Gastrocnemius medialis (tissue), 4 donors: ENCODE measurements at regions not wholly inside any gene's neighbourhood (a gene's known extent, or its start where the extent isn't known, plus 50 kb on each side); places are given as distances from the start of the nearest gene placed in this dataset.

Source experiments
- ATAC-seq, 2 donors: fragments of 150-250 bp; one replicate each; pipeline ENCODE4 v1.9.1; 2016
- DNase-seq, 2 donors: peaks; one replicate each; pipeline ENCODE4 v3.0.0-alpha.2; 2019
- H3K27ac ChIP-seq, 4 donors: fragments of 200-600 bp; sonication (generic); 1 replicate in 1 of 4; 2 replicates in 3 of 4; pipeline ENCODE4 v1.5.1; 2016 to 2018; ENCODE audit warnings: mild to moderate bottlenecking in 2 of 4, moderate library complexity in 1 of 4
- H3K27me3 ChIP-seq, 3 donors: fragments of 200-600 bp; sonication (generic) in 2 of 3; 1 replicate in 1 of 3; 2 replicates in 2 of 3; pipeline versions ENCODE4 v1.5.1 to v1.6.0; 2016 to 2019; ENCODE audit warnings: mild to moderate bottlenecking in 1 of 3, moderate library complexity in 1 of 3
- H3K36me3 ChIP-seq, 2 donors: fragments of 200-600 bp; sonication (generic) in 1 of 2; one replicate each; pipeline ENCODE4 v1.5.1; 2017 to 2018
- H3K4me1 ChIP-seq, 2 donors: fragments of 200-600 bp; sonication (generic) in 1 of 2; one replicate each; pipeline ENCODE4 v1.5.1; 2016 to 2017; ENCODE audit warnings: mild to moderate bottlenecking in 2 of 2
- H3K4me3 ChIP-seq, 4 donors: fragments of 200-600 bp; sonication (generic) in 3 of 4; 1 replicate in 1 of 4; 2 replicates in 3 of 4; pipeline ENCODE4 v1.5.1; 2016 to 2019; ENCODE audit warnings: mild to moderate bottlenecking in 2 of 4
- H3K9me3 ChIP-seq, 3 donors: fragments of 200-600 bp; sonication (generic) in 2 of 3; 1 replicate in 1 of 3; 2 replicates in 2 of 3; pipeline ENCODE4 v1.5.1; 2016 to 2019
- CTCF ChIP-seq, 5 experiments: fragments of 450-650 bp in 3 of 5; fragments of 200-600 bp in 2 of 5; sonication (generic) in 2 of 5; IDR thresholded peaks in 4 of 5; conservative IDR thresholded peaks in 1 of 5; 1 replicate in 4 of 5; 2 replicates in 1 of 5; pipeline ENCODE4 v1.5.1; 2016 to 2019; ENCODE audit warnings: antibody characterized with exemption in 5 of 5, mild to moderate bottlenecking in 3 of 5, moderate library complexity in 3 of 5
- POLR2A ChIP-seq, 2 donors: fragments of 450-650 bp; IDR thresholded peaks; one replicate each; pipeline ENCODE4 v1.6.1; 2017; ENCODE audit warnings: antibody characterized with exemption in 2 of 2, mild to moderate bottlenecking in 2 of 2, moderate library complexity in 2 of 2
- in situ Hi-C, 4 donors: fragments of 200-750 bp; cut with MboI; loops; one replicate each; pipeline versions ENCODE4 v1.15.0 to v1.8.0; 2017; ENCODE audit warnings: low sequenced_read_pairs in 4 of 4
- intact Hi-C: fragments of 100-400 bp; cut with DNase I; formaldehyde crosslinking; loops from one replicate; pipeline ENCODE4 v1.15.1; 2023; ENCODE audit warnings: low total_unique reads

GRCh38 chr11:57935402-57936049, 88.2 kb upstream of the OR9Q1 start:
- DNase-seq (no peak), ATAC-seq (no peak)
- Histone ChIP-seq H3K9me3 (no peaks in the 10 kb centered on the region), H3K36me3 (no peaks in the 10 kb centered on the region), H3K27ac (peak overlapping the region in 1 of 4 donors; percentile 35), H3K4me1 (no peaks in the 10 kb centered on the region), H3K4me3 (no peak overlapping the region), H3K27me3 (no peaks in the 10 kb centered on the region)
- TF ChIP-seq POLR2A (IDR thresholded peaks at IDR 0.05): no peak
- no peak for TF ChIP-seq CTCF (IDR thresholded peaks at IDR 0.05 in 4 of 5, conservative IDR thresholded peaks at IDR 0.05 in 1 of 5)
- intact Hi-C loops: no loop called here
- in situ Hi-C loops: no loop called here

- no peaks in the 10 kb centered on the region for H3K4me1 ChIP-seq
- peak in 1 of 2 donors; percentile 47 for ATAC-seq
- H3K27ac ChIP-seq: peak overlapping the region in 2 of 4 donors; percentile 18 to 38
- DNase-seq: no peak
- TF ChIP-seq POLR2A (IDR thresholded peaks at IDR 0.05) (no peak), CTCF (IDR thresholded peaks at IDR 0.05 in 4 of 5, conservative IDR thresholded peaks at IDR 0.05 in 1 of 5) (no peak)
- in situ Hi-C loops (no loop called here), intact Hi-C loops (no loop called here)
- H3K4me3 ChIP-seq: no peak overlapping the region
- H3K36me3 ChIP-seq: no peaks in the 10 kb centered on the region
- H3K27me3 ChIP-seq: no peaks in the 10 kb centered on the region
- H3K9me3 ChIP-seq: no peaks in the 10 kb centered on the region
These were observed 87.6 kb upstream of the OR9Q1 start for GRCh38 chr11:57936050-57936418.

- ATAC-seq (no peak), DNase-seq (no peak)
- no peaks in the 10 kb centered on the region for H3K27me3 ChIP-seq
- intact Hi-C loops (no loop called here), in situ Hi-C loops (no loop called here)
- H3K4me1 ChIP-seq: no peaks in the 10 kb centered on the region
- H3K4me3 ChIP-seq: no peak overlapping the region
- no peaks in the 10 kb centered on the region for H3K9me3 ChIP-seq
- TF ChIP-seq CTCF (IDR thresholded peaks at IDR 0.05 in 4 of 5, conservative IDR thresholded peaks at IDR 0.05 in 1 of 5): no peak
- no peak for TF ChIP-seq POLR2A (IDR thresholded peaks at IDR 0.05)
- no peaks in the 10 kb centered on the region for H3K36me3 ChIP-seq
- H3K27ac ChIP-seq: no peak overlapping the region
These were observed 86.2 kb upstream of the OR9Q1 start for GRCh38 chr11:57937431-57937830.

GRCh38 chr11:57938351-57938750, 85.3 kb upstream of the OR9Q1 start:
- no peaks in the 10 kb centered on the region for H3K36me3 ChIP-seq
- H3K27me3 ChIP-seq: no peaks in the 10 kb centered on the region
- ATAC-seq (no peak), DNase-seq (no peak)
- intact Hi-C loops: no loop called here
- TF ChIP-seq CTCF (IDR thresholded peaks at IDR 0.05 in 4 of 5, conservative IDR thresholded peaks at IDR 0.05 in 1 of 5): no peak
- TF ChIP-seq POLR2A (IDR thresholded peaks at IDR 0.05): no peak
- in situ Hi-C loops: no loop called here
- no peaks in the 10 kb centered on the region for H3K4me1 ChIP-seq
- H3K9me3 ChIP-seq: no peaks in the 10 kb centered on the region
- no peak overlapping the region for H3K4me3 ChIP-seq
- H3K27ac ChIP-seq: no peak overlapping the region
